Activated CD8-positive, alpha-beta memory T cell treated with anti-CD3 and anti-CD28 coated beads for 4 hours (primary cell): ENCODE measurements at regions not wholly inside any gene's neighbourhood (a gene's known extent, or its start where the extent isn't known, plus 50 kb on each side); places are given as distances from the start of the nearest gene placed in this dataset.

Experiments
- DNase-seq, 2 donors: peaks; one replicate each; pipeline ENCODE4 v3.0.0-alpha.2; 2020; ENCODE audit warnings: low read depth in 2 of 2

- no peak for DNase-seq
Measured at GRCh38 chr12:89954259-89954658, 245.6 kb upstream of the ATP2B1 start.

- DNase-seq: no peak
Measured at GRCh38 chr12:89951694-89952060, 243.0 kb upstream of the ATP2B1 start.

GRCh38 chr12:89951050-89951693 is 242.5 kb upstream of the ATP2B1 start:
- DNase-seq: no peak

GRCh38 chr12:89950421-89950820 is 241.8 kb upstream of the ATP2B1 start:
- DNase-seq: no peak

GRCh38 chr12:89949457-89950195 is 241.0 kb upstream of the ATP2B1 start:
- peak in 1 of 2 donors; percentile 33 for DNase-seq

- no peak for DNase-seq
Measured at GRCh38 chr12:89948271-89949175, 239.9 kb upstream of the ATP2B1 start.

- no peak for DNase-seq
Measured at GRCh38 chr12:89947437-89948270, 239.0 kb upstream of the ATP2B1 start.

GRCh38 chr12:89946518-89947135 is 238.0 kb upstream of the ATP2B1 start:
- DNase-seq: no peak

- DNase-seq: no peak
Measured at GRCh38 chr12:89945123-89945522, 236.5 kb upstream of the ATP2B1 start.

GRCh38 chr12:89943463-89943862 is 234.8 kb upstream of the ATP2B1 start:
- DNase-seq: no peak

GRCh38 chr12:89941436-89941835 is 232.8 kb upstream of the ATP2B1 start:
- no peak for DNase-seq

GRCh38 chr12:89939522-89940215 is 231.0 kb upstream of the ATP2B1 start:
- no peak for DNase-seq

GRCh38 chr12:89936631-89937030 is 228.0 kb upstream of the ATP2B1 start:
- DNase-seq: no peak

- no peak for DNase-seq
Measured at GRCh38 chr12:89935850-89936249, 227.2 kb upstream of the ATP2B1 start.

GRCh38 chr12:89933911-89934310 is 225.3 kb upstream of the ATP2B1 start:
- DNase-seq: no peak

- DNase-seq: no peak
Measured at GRCh38 chr12:89932954-89933353, 224.3 kb upstream of the ATP2B1 start.

- no peak for DNase-seq
Measured at GRCh38 chr12:89928467-89928866, 219.8 kb upstream of the ATP2B1 start.

- DNase-seq: no peak
Measured at GRCh38 chr12:89927226-89927698, 218.6 kb upstream of the ATP2B1 start.

GRCh38 chr12:89924191-89924590 is 215.6 kb upstream of the ATP2B1 start:
- no peak for DNase-seq

- no peak for DNase-seq
Measured at GRCh38 chr12:89923091-89923490, 214.5 kb upstream of the ATP2B1 start.
